NCI-H1436 (cell line): ENCODE measurements at regions not wholly inside any gene's neighbourhood (a gene's known extent, or its start where the extent isn't known, plus 50 kb on each side); places are given as distances from the start of the nearest gene placed in this dataset.

Source experiments
- DNase-seq: peaks from one replicate; lab custom pipeline; 2025; lab: John Stamatoyannopoulos, UW

GRCh38 chr13:106433066-106433465 is 102.4 kb downstream of the EFNB2 start:
- DNase-seq: no peak

GRCh38 chr13:106432636-106433035 is 102.8 kb downstream of the EFNB2 start:
- no peak for DNase-seq

- DNase-seq: no peak
These were observed 108.6 kb downstream of the EFNB2 start for GRCh38 chr13:106426909-106427308.

GRCh38 chr13:106425661-106426060 is 109.8 kb downstream of the EFNB2 start:
- no peak for DNase-seq

- DNase-seq: no peak
These were observed 110.7 kb downstream of the EFNB2 start for GRCh38 chr13:106424805-106425204.

GRCh38 chr13:106423530-106423929 is 111.9 kb downstream of the EFNB2 start:
- DNase-seq: no peak

GRCh38 chr13:106418556-106418955 is 116.9 kb downstream of the EFNB2 start:
- DNase-seq: no peak

GRCh38 chr13:106417467-106418110 is 117.9 kb downstream of the EFNB2 start:
- DNase-seq: no peak

- no peak for DNase-seq
These were observed 118.8 kb downstream of the EFNB2 start for GRCh38 chr13:106416645-106417044.

GRCh38 chr13:106415971-106416370 is 119.5 kb downstream of the EFNB2 start:
- no peak for DNase-seq

GRCh38 chr13:106415442-106415841 is 120.0 kb downstream of the EFNB2 start:
- no peak for DNase-seq

GRCh38 chr13:106407338-106407737 is 128.1 kb downstream of the EFNB2 start:
- no peak for DNase-seq

- no peak for DNase-seq
These were observed 129.7 kb downstream of the EFNB2 start for GRCh38 chr13:106405731-106406130.

GRCh38 chr13:106403280-106403679 is 132.2 kb downstream of the EFNB2 start:
- DNase-seq: no peak

GRCh38 chr13:106402866-106403265 is 132.6 kb downstream of the EFNB2 start:
- DNase-seq: no peak

GRCh38 chr13:106401081-106401480 is 134.4 kb downstream of the EFNB2 start:
- DNase-seq: no peak

GRCh38 chr13:106400289-106400688 is 135.2 kb downstream of the EFNB2 start:
- no peak for DNase-seq

GRCh38 chr13:106398289-106398688 is 137.2 kb downstream of the EFNB2 start:
- DNase-seq: no peak

- no peak for DNase-seq
These were observed 141.7 kb downstream of the EFNB2 start for GRCh38 chr13:106393776-106394175.

GRCh38 chr13:106391681-106392080 is 143.8 kb downstream of the EFNB2 start:
- no peak for DNase-seq

GRCh38 chr13:106391271-106391670 is 144.2 kb downstream of the EFNB2 start:
- no peak for DNase-seq

GRCh38 chr13:106390367-106390766 is 145.1 kb downstream of the EFNB2 start:
- DNase-seq: no peak

- DNase-seq: no peak
These were observed 149.8 kb downstream of the EFNB2 start for GRCh38 chr13:106385654-106386053.

GRCh38 chr13:106384516-106384915 is 150.9 kb downstream of the EFNB2 start:
- DNase-seq: no peak
